HL-60 (cell line): ENCODE measurements at regions not wholly inside any gene's neighbourhood (a gene's known extent, or its start where the extent isn't known, plus 50 kb on each side); places are given as distances from the start of the nearest gene placed in this dataset.

Experiments used
- DNase-seq, 2 experiments: peaks; one replicate each; pipeline ENCODE4 v3.0.0-alpha.2; 2010 to 2020; ENCODE audit warnings: low read depth in 1 of 2, low spot score in 1 of 2
- H3K27ac ChIP-seq: fragments of 250-450 bp; sonication (Bioruptor Pico); replicated peaks from 2 replicates; pipeline ENCODE4 v1.5.1; 2020; ENCODE audit warnings: mild to moderate bottlenecking, moderate library complexity
- H3K27me3 ChIP-seq: fragments of 250-450 bp; sonication (Bioruptor Pico); 2 replicates; pipeline ENCODE4 v1.5.1; 2021; ENCODE audit warnings: mild to moderate bottlenecking, moderate library complexity; ENCODE audit not compliant: insufficient read depth, poor library complexity, severe bottlenecking
- H3K4me3 ChIP-seq: replicated peaks from 2 replicates; pipeline ENCODE4 v1.5.1; 2011; ENCODE audit warnings: mild to moderate bottlenecking, control low read depth, low read length; ENCODE audit not compliant: insufficient read depth
- GABPA ChIP-seq: IDR thresholded peaks from 2 replicates; pipeline ENCODE4 v1.6.1; 2012; ENCODE audit warnings: low read depth
- POLR2AphosphoS5 ChIP-seq: IDR thresholded peaks from 2 replicates; pipeline ENCODE4 v1.6.1; 2012; ENCODE audit warnings: low read depth
- SPI1 ChIP-seq: IDR thresholded peaks from 2 replicates; pipeline ENCODE4 v1.6.1; 2012; ENCODE audit warnings: low read depth, mild to moderate bottlenecking, borderline replicate concordance
- TF ChIP-seq, protein P1 (sequence below): IDR thresholded peaks from 2 replicates; pipeline ENCODE4 v1.6.1; 2012; ENCODE audit warnings: low read depth; ENCODE audit not compliant: insufficient replicate concordance
- TF ChIP-seq, protein P2 (sequence below): IDR thresholded peaks from one replicate; pipeline ENCODE4 v1.5.1; 2011; ENCODE audit warnings: low read length, control low read depth, inconsistent platforms; ENCODE audit not compliant: insufficient read depth

- Histone ChIP-seq H3K27me3 (no peaks in the 10 kb centered on the region), H3K27ac (no peak overlapping the region), H3K4me3 (no peak overlapping the region)
- no peak for DNase-seq
- TF ChIP-seq, protein P1, sequence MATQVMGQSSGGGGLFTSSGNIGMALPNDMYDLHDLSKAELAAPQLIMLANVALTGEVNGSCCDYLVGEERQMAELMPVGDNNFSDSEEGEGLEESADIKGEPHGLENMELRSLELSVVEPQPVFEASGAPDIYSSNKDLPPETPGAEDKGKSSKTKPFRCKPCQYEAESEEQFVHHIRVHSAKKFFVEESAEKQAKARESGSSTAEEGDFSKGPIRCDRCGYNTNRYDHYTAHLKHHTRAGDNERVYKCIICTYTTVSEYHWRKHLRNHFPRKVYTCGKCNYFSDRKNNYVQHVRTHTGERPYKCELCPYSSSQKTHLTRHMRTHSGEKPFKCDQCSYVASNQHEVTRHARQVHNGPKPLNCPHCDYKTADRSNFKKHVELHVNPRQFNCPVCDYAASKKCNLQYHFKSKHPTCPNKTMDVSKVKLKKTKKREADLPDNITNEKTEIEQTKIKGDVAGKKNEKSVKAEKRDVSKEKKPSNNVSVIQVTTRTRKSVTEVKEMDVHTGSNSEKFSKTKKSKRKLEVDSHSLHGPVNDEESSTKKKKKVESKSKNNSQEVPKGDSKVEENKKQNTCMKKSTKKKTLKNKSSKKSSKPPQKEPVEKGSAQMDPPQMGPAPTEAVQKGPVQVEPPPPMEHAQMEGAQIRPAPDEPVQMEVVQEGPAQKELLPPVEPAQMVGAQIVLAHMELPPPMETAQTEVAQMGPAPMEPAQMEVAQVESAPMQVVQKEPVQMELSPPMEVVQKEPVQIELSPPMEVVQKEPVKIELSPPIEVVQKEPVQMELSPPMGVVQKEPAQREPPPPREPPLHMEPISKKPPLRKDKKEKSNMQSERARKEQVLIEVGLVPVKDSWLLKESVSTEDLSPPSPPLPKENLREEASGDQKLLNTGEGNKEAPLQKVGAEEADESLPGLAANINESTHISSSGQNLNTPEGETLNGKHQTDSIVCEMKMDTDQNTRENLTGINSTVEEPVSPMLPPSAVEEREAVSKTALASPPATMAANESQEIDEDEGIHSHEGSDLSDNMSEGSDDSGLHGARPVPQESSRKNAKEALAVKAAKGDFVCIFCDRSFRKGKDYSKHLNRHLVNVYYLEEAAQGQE: no peak
- TF ChIP-seq GABPA (no peak), SPI1 (no peak), POLR2AphosphoS5 (no peak)
- TF ChIP-seq, protein P2, sequence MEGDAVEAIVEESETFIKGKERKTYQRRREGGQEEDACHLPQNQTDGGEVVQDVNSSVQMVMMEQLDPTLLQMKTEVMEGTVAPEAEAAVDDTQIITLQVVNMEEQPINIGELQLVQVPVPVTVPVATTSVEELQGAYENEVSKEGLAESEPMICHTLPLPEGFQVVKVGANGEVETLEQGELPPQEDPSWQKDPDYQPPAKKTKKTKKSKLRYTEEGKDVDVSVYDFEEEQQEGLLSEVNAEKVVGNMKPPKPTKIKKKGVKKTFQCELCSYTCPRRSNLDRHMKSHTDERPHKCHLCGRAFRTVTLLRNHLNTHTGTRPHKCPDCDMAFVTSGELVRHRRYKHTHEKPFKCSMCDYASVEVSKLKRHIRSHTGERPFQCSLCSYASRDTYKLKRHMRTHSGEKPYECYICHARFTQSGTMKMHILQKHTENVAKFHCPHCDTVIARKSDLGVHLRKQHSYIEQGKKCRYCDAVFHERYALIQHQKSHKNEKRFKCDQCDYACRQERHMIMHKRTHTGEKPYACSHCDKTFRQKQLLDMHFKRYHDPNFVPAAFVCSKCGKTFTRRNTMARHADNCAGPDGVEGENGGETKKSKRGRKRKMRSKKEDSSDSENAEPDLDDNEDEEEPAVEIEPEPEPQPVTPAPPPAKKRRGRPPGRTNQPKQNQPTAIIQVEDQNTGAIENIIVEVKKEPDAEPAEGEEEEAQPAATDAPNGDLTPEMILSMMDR: no peak
Observed at GRCh38 chr4:31126881-31127398, 406.8 kb downstream of the PCDH7 start.

DNA sequence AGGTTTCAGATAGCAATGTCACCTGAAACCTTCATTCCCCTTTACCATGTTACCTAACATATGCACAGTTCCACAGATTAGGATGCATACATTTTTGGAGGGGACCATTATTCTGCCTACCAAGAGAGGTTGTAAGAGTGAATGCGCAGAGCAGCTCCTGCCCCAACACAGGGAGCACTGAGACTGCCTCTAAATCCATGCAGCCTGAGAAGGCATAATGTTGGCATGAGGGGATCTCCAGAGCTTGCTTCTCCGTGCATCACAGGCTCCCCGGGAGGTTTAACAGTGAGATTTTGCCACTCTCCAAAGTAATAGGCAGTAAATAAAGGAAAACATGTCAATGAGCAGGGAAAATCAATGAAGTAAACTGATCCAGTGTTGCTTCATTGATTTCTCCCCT lies 410.8 kb downstream of the PCDH7 start:
- Histone ChIP-seq H3K4me3 (no peak overlapping the region), H3K27ac (no peak overlapping the region), H3K27me3 (no peaks in the 10 kb centered on the region)
- TF ChIP-seq SPI1 (no peak), POLR2AphosphoS5 (no peak), GABPA (no peak)
- TF ChIP-seq, protein P2: no peak
- TF ChIP-seq, protein P1: no peak
- no peak for DNase-seq

- Histone ChIP-seq H3K27ac (no peak overlapping the region), H3K4me3 (no peak overlapping the region), H3K27me3 (no peaks in the 10 kb centered on the region)
- no peak for DNase-seq
- TF ChIP-seq, protein P2: no peak
- TF ChIP-seq, protein P1: no peak
- TF ChIP-seq POLR2AphosphoS5: no peak
- no peak for TF ChIP-seq SPI1
- no peak for TF ChIP-seq GABPA
Observed at GRCh38 chr4:31134720-31135119, 414.6 kb downstream of the PCDH7 start.
